Peyer's patch (tissue), 4 donors: ENCODE measurements at regions not wholly inside any gene's neighbourhood (a gene's known extent, or its start where the extent isn't known, plus 50 kb on each side); places are given as distances from the start of the nearest gene placed in this dataset.

Experiments
- CTCF ChIP-seq, 6 experiments: fragments of 450-650 bp in 4 of 6; fragments of 200-600 bp in 2 of 6; sonication (generic) in 1 of 6; IDR thresholded peaks; one replicate each; pipeline ENCODE4 v1.5.1; 2017 to 2019; ENCODE audit warnings: antibody characterized with exemption in 6 of 6, mild to moderate bottlenecking in 3 of 6, moderate library complexity in 1 of 6
- POLR2A ChIP-seq, 2 donors: fragments of 450-650 bp; IDR thresholded peaks; one replicate each; pipeline ENCODE4 v1.5.1; 2017; ENCODE audit warnings: antibody characterized with exemption in 2 of 2, mild to moderate bottlenecking in 2 of 2, moderate library complexity in 2 of 2

GRCh38 chr14:40727107-40727506 is 879.6 kb upstream of the LRFN5 start:
- TF ChIP-seq CTCF (IDR thresholded peaks at IDR 0.05) (no peak), POLR2A (IDR thresholded peaks at IDR 0.05) (no peak)
